CD4-positive, CD25-positive, alpha-beta regulatory T cell (primary cell): ENCODE measurements at regions not wholly inside any gene's neighbourhood (a gene's known extent, or its start where the extent isn't known, plus 50 kb on each side); places are given as distances from the start of the nearest gene placed in this dataset.
"Not testable (repeated sequence)": the region's sequence is repeated elsewhere in the genome, so short reads cannot be mapped to it uniquely, and the experiment has no call there.

Source experiments
- ATAC-seq, 2 donors: fragments of 150-1000 bp; cut with Tn5 transposase; one replicate each; pipeline ENCODE4 v1.10.0; 2021; ENCODE audit warnings: low read depth in 2 of 2, moderate number of reproducible peaks in 2 of 2, moderate library complexity in 1 of 2
- DNase-seq, 3 donors: peaks; one replicate each; pipeline versions ENCODE4 v3.0.0 to v3.0.0-alpha.2; 2012 to 2022; ENCODE audit warnings: mixed read lengths in 1 of 3
- H3K27ac ChIP-seq: one replicate; pipeline ENCODE4 v1.7.0; 2013; ENCODE audit warnings: mild to moderate bottlenecking, low read length; ENCODE audit not compliant: insufficient read depth, poor library complexity, severe bottlenecking
- H3K27me3 ChIP-seq: one replicate; pipeline ENCODE4 v1.7.0; 2013; ENCODE audit warnings: low read length; ENCODE audit not compliant: control insufficient read depth, insufficient read depth
- H3K36me3 ChIP-seq: one replicate; pipeline ENCODE4 v1.7.0; 2013; ENCODE audit warnings: mild to moderate bottlenecking, low read length, moderate library complexity; ENCODE audit not compliant: control insufficient read depth, insufficient read depth
- H3K4me1 ChIP-seq: 2 replicates; pipeline ENCODE4 v1.7.0; 2013; ENCODE audit warnings: mild to moderate bottlenecking, low read length; ENCODE audit not compliant: insufficient read depth, control insufficient read depth, poor library complexity, severe bottlenecking
- H3K4me3 ChIP-seq: one replicate; pipeline ENCODE4 v1.7.0; 2013; ENCODE audit warnings: low read depth, mild to moderate bottlenecking, low read length, moderate library complexity
- H3K9me3 ChIP-seq, 2 experiments: 1 replicate in 1 of 2; 2 replicates in 1 of 2; pipeline ENCODE4 v1.7.0; 2013; ENCODE audit warnings: low read length in 2 of 2, mild to moderate bottlenecking in 1 of 2, moderate library complexity in 1 of 2; ENCODE audit not compliant: control insufficient read depth in 2 of 2
- H3K27ac Mint-ChIP-seq, 3 donors: one replicate each; pipeline ENCODE4 v1.8.0; 2020 to 2022; ENCODE audit warnings: mild to moderate bottlenecking in 3 of 3, mixed read lengths in 3 of 3, moderate library complexity in 2 of 3
- H3K27me3 Mint-ChIP-seq: one replicate; pipeline ENCODE4 v1.8.0; 2022; ENCODE audit warnings: mild to moderate bottlenecking, mixed read lengths
- H3K36me3 Mint-ChIP-seq: one replicate; pipeline ENCODE4 v1.8.0; 2020; ENCODE audit warnings: mixed read lengths
- H3K4me1 Mint-ChIP-seq, 4 donors: one replicate each; pipeline ENCODE4 v1.8.0; 2020 to 2022; ENCODE audit warnings: mixed read lengths in 4 of 4, mild to moderate bottlenecking in 1 of 4
- H3K4me3 Mint-ChIP-seq, 4 donors: one replicate each; pipeline ENCODE4 v1.8.0; 2020 to 2022; ENCODE audit warnings: mild to moderate bottlenecking in 4 of 4, mixed read lengths in 4 of 4, moderate library complexity in 3 of 4
- H3K9me3 Mint-ChIP-seq, 7 donors: one replicate each; pipeline ENCODE4 v1.8.0; 2020 to 2022; ENCODE audit warnings: mixed read lengths in 7 of 7, mild to moderate bottlenecking in 3 of 7, moderate library complexity in 2 of 7

DNA sequence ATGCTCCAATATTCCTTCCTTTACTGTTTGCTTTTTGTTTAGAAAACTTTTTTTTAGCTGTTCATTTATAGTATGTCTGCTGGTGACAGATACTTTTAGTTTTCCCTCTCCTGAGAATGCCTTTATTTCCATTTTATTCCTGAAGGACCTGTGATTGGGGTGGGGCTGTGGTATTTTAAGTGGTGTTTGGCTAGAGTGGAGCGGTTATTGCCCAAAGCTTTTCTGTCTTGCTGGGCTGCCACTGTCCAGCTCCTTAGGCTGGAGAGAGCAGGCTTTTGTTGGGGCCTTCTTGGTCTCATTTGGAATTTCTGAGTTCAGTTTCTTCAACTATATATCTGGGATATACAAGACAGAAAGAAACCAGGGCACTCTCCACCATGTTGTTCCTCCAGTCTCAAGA lies 160.0 kb upstream of the PLGLB2 start:
- H3K27ac ChIP-seq, H3K4me3 Mint-ChIP-seq, H3K9me3 Mint-ChIP-seq, H3K36me3 Mint-ChIP-seq, H3K36me3 ChIP-seq, H3K27me3 ChIP-seq, ATAC-seq, DNase-seq, H3K27me3 Mint-ChIP-seq, H3K4me1 ChIP-seq, H3K4me1 Mint-ChIP-seq, H3K27ac Mint-ChIP-seq, H3K4me3 ChIP-seq, H3K9me3 ChIP-seq: not testable (repeated sequence)

- H3K4me1 Mint-ChIP-seq, H3K27ac Mint-ChIP-seq: not testable (repeated sequence)
Measured at GRCh38 chr2:87592974-87593373, 154.9 kb upstream of the PLGLB2 start.

GRCh38 chr2:87593784-87594610 lies 153.9 kb upstream of the PLGLB2 start:
- H3K9me3 ChIP-seq, H3K27me3 Mint-ChIP-seq, H3K27me3 ChIP-seq, H3K4me1 Mint-ChIP-seq, H3K27ac ChIP-seq, H3K4me1 ChIP-seq, H3K36me3 Mint-ChIP-seq, H3K4me3 Mint-ChIP-seq, H3K27ac Mint-ChIP-seq, H3K4me3 ChIP-seq, H3K9me3 Mint-ChIP-seq, H3K36me3 ChIP-seq: not testable (repeated sequence)
- ATAC-seq (peak; percentile 64 to 73), DNase-seq (peak; percentile 5 to 44 (median 27))

More at GRCh38 chr2:87592974-87593373, 154.9 kb upstream of the PLGLB2 start:
- not testable (repeated sequence) for DNase-seq, ATAC-seq, H3K4me1 ChIP-seq, H3K9me3 ChIP-seq, H3K27me3 ChIP-seq, H3K4me3 Mint-ChIP-seq, H3K27me3 Mint-ChIP-seq, H3K27ac ChIP-seq, H3K36me3 Mint-ChIP-seq, H3K4me3 ChIP-seq, H3K9me3 Mint-ChIP-seq, H3K36me3 ChIP-seq

DNA sequence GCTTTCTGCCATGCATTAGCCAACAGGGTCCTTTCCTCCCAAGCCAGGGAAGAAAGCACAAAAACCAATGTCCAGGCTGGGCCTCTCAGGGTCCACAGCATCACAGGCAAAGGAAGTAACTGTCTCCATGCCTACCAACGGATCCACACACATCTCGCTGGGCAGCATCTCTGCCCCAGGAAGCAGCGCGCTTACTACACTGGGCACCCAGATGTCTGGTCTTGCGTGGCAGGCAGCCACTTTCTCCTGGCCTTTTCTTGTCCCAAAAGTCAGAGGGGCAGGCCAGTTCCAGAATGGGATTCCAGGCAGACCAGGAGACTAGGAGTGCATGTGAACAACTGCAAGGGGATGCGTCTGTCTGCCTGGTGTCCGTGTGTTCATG lies 153.3 kb upstream of the PLGLB2 start:
- not testable (repeated sequence) for H3K4me3 Mint-ChIP-seq, ATAC-seq, H3K27me3 Mint-ChIP-seq, H3K27ac Mint-ChIP-seq, H3K4me3 ChIP-seq, H3K9me3 Mint-ChIP-seq, H3K4me1 Mint-ChIP-seq, H3K36me3 Mint-ChIP-seq, DNase-seq, H3K27ac ChIP-seq, H3K36me3 ChIP-seq, H3K27me3 ChIP-seq, H3K9me3 ChIP-seq, H3K4me1 ChIP-seq

DNA sequence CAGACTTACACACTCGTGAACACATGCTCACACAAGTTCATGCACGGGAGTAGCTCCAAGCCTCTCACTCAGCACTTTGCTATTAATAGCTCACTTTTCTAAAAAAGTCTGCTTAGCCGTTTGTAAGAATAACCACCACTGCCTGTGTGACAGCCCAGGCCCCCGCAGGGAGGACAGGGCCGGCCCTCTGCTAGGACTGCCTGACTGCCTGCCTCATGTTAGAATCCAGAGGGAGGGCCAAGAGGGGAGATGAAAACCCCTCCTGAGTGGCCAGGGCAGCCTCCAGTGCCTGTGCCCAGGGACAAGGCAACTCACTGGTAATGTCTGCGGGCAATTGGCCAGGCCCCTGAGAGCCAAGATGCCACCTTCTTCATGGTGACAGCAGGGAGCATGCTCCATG lies 152.9 kb upstream of the PLGLB2 start:
- not testable (repeated sequence) for H3K9me3 Mint-ChIP-seq, H3K27me3 ChIP-seq, H3K27ac ChIP-seq, H3K9me3 ChIP-seq, H3K36me3 Mint-ChIP-seq, ATAC-seq, DNase-seq, H3K4me3 ChIP-seq, H3K4me1 ChIP-seq, H3K27me3 Mint-ChIP-seq, H3K4me1 Mint-ChIP-seq, H3K36me3 ChIP-seq, H3K4me3 Mint-ChIP-seq
- H3K27ac Mint-ChIP-seq, result peak overlapping the region in 1 of 3 donors; percentile 52

DNA sequence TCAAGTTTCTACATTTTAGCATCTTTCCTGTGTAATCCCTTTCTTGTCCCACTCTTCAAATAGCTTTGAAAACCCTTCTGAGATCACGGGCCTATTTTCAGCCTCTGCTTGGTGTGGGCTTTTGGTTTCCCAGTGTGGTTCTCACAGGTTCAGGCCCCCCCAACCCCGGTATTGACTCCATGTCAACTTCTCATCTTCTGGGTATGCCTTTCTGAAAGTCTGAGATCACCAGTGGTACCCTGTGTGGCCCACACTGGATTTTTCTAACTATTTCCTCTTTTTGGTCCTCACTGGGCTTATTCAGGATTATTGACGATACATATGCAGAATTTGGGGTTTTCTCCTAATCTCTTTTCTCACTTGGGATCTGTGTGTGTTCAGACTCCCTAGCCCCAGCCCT lies 146.9 kb upstream of the PLGLB2 start:
- not testable (repeated sequence) for H3K27ac ChIP-seq, H3K4me3 ChIP-seq, ATAC-seq, H3K27me3 ChIP-seq, H3K9me3 ChIP-seq, DNase-seq, H3K27me3 Mint-ChIP-seq, H3K27ac Mint-ChIP-seq, H3K36me3 Mint-ChIP-seq, H3K9me3 Mint-ChIP-seq, H3K36me3 ChIP-seq, H3K4me1 Mint-ChIP-seq, H3K4me3 Mint-ChIP-seq, H3K4me1 ChIP-seq

- H3K4me1 Mint-ChIP-seq, H3K27me3 ChIP-seq, H3K36me3 Mint-ChIP-seq, DNase-seq, H3K4me1 ChIP-seq, H3K27ac Mint-ChIP-seq, ATAC-seq, H3K4me3 ChIP-seq, H3K27ac ChIP-seq, H3K9me3 Mint-ChIP-seq, H3K27me3 Mint-ChIP-seq, H3K36me3 ChIP-seq, H3K9me3 ChIP-seq, H3K4me3 Mint-ChIP-seq: not testable (repeated sequence)
Measured at GRCh38 chr2:87602118-87602517, 145.8 kb upstream of the PLGLB2 start.

- DNase-seq, H3K27ac ChIP-seq, H3K27me3 ChIP-seq, H3K9me3 Mint-ChIP-seq, H3K27ac Mint-ChIP-seq, H3K27me3 Mint-ChIP-seq, H3K4me1 ChIP-seq, ATAC-seq, H3K4me3 Mint-ChIP-seq, H3K4me1 Mint-ChIP-seq, H3K36me3 Mint-ChIP-seq, H3K9me3 ChIP-seq, H3K36me3 ChIP-seq, H3K4me3 ChIP-seq: not testable (repeated sequence)
Measured at GRCh38 chr2:87602728-87603127, 145.2 kb upstream of the PLGLB2 start.
